Prostate gland (tissue), 2 donors: ENCODE measurements at regions not wholly inside any gene's neighbourhood (a gene's known extent, or its start where the extent isn't known, plus 50 kb on each side); places are given as distances from the start of the nearest gene placed in this dataset.

Experiments used
- DNase-seq: peaks from one replicate; pipeline ENCODE4 v3.0.0-alpha.2; 2019; ENCODE audit warnings: low spot score
- H3K27ac ChIP-seq, 2 donors: fragments of 200-600 bp; sonication (generic); 2 replicates each; pipeline ENCODE4 v1.5.1; 2017 to 2019
- H3K27me3 ChIP-seq: fragments of 200-600 bp; sonication (generic); replicated peaks from 2 replicates; pipeline ENCODE4 v1.5.1; 2019; ENCODE audit not compliant: insufficient read depth
- H3K36me3 ChIP-seq, 2 donors: fragments of 200-600 bp; sonication (generic); 1 replicate in 1 of 2; 2 replicates in 1 of 2; pipeline versions ENCODE4 v1.5.1 to v1.8.1; 2017 to 2019
- H3K4me1 ChIP-seq: fragments of 200-600 bp; sonication (generic); replicated peaks from 2 replicates; pipeline ENCODE4 v1.5.1; 2019
- H3K4me3 ChIP-seq, 2 donors: fragments of 200-600 bp; sonication (generic); 2 replicates each; pipeline ENCODE4 v1.5.1; 2017 to 2019
- H3K9me3 ChIP-seq: fragments of 200-600 bp; sonication (generic); 2 replicates; pipeline ENCODE4 v1.5.1; 2017
- CTCF ChIP-seq, 4 experiments: fragments of 200-600 bp in 2 of 4; fragments of 450-650 bp in 2 of 4; sonication (generic) in 2 of 4; IDR thresholded peaks; 1 replicate in 3 of 4; 2 replicates in 1 of 4; pipeline ENCODE4 v1.5.1; 2016 to 2019; ENCODE audit warnings: antibody characterized with exemption in 4 of 4, mild to moderate bottlenecking in 2 of 4, moderate library complexity in 2 of 4
- POLR2A ChIP-seq: fragments of 450-650 bp; IDR thresholded peaks from one replicate; pipeline ENCODE4 v1.6.1; 2016; ENCODE audit warnings: antibody characterized with exemption, mild to moderate bottlenecking
- POLR2AphosphoS5 ChIP-seq: sonication (generic); formaldehyde crosslinking; IDR thresholded peaks from one replicate; pipeline ENCODE4 v1.6.1; 2017; ENCODE audit warnings: antibody characterized with exemption
- WGBS: methylation state at CpG from one replicate; pipeline ENCODE4 v1.1.5; 2018; 5-methylcytosine and 5-hydroxymethylcytosine counted together
- intact Hi-C: fragments of 100-400 bp; cut with DNase I; formaldehyde crosslinking; loops from one replicate; pipeline ENCODE4 v1.14.2; 2022

GRCh38 chr2:8427211-8427610 is 254.6 kb upstream of the ID2 start:
- WGBS = 91% methylated on average over 4 of the region's 4 CpGs

GRCh38 chr2:8430628-8431027 is 251.2 kb upstream of the ID2 start:
- intact Hi-C loops = no loop called here
- H3K4me1 ChIP-seq = no peaks in the 10 kb centered on the region
- 90% methylated on average over 4 of the region's 4 CpGs for WGBS

More at GRCh38 chr2:8427211-8427610, 254.6 kb upstream of the ID2 start:
- Histone ChIP-seq H3K36me3 (no peaks in the 10 kb centered on the region), H3K4me3 (no peak overlapping the region), H3K27me3 (no peaks in the 10 kb centered on the region), H3K27ac (no peak overlapping the region), H3K4me1 (no peaks in the 10 kb centered on the region), H3K9me3 (no peaks in the 10 kb centered on the region)
- DNase-seq = no peak
- TF ChIP-seq POLR2A (no peak), CTCF (IDR thresholded peaks at IDR 0.05) (no peak), POLR2AphosphoS5 (no peak)
- intact Hi-C loops = no loop called here

GRCh38 chr2:8431446-8432125 is 250.3 kb upstream of the ID2 start:
- no peaks in the 10 kb centered on the region for H3K27me3 ChIP-seq
- no peak overlapping the region for H3K4me3 ChIP-seq
- intact Hi-C loops = no loop called here
- no peak for DNase-seq
- TF ChIP-seq POLR2AphosphoS5 (no peak), POLR2A (no peak), CTCF (IDR thresholded peaks at IDR 0.05) (no peak)
- H3K36me3 ChIP-seq = no peaks in the 10 kb centered on the region
- 62% methylated on average over 3 of the region's 3 CpGs for WGBS
- no peaks in the 10 kb centered on the region for H3K4me1 ChIP-seq
- no peaks in the 10 kb centered on the region for H3K9me3 ChIP-seq
- H3K27ac ChIP-seq = no peak overlapping the region

More at GRCh38 chr2:8430628-8431027, 251.2 kb upstream of the ID2 start:
- H3K27ac ChIP-seq = no peak overlapping the region
- H3K27me3 ChIP-seq = no peaks in the 10 kb centered on the region
- H3K36me3 ChIP-seq = no peaks in the 10 kb centered on the region
- TF ChIP-seq CTCF (IDR thresholded peaks at IDR 0.05) (no peak), POLR2AphosphoS5 (no peak), POLR2A (no peak)
- H3K9me3 ChIP-seq = no peaks in the 10 kb centered on the region
- DNase-seq = no peak
- H3K4me3 ChIP-seq = no peak overlapping the region

- H3K27ac ChIP-seq = no peak overlapping the region
- no peak for DNase-seq
- H3K27me3 ChIP-seq = no peaks in the 10 kb centered on the region
- TF ChIP-seq POLR2A = no peak
- no peak for TF ChIP-seq POLR2AphosphoS5
- TF ChIP-seq CTCF (IDR thresholded peaks at IDR 0.05) = no peak
- no peak overlapping the region for H3K4me3 ChIP-seq
- no peaks in the 10 kb centered on the region for H3K36me3 ChIP-seq
- intact Hi-C loops = no loop called here
- no peaks in the 10 kb centered on the region for H3K9me3 ChIP-seq
- no peaks in the 10 kb centered on the region for H3K4me1 ChIP-seq
- 88% methylated on average over 9 of the region's 9 CpGs for WGBS
Measured at GRCh38 chr2:8432706-8433336, 249.0 kb upstream of the ID2 start.

GRCh38 chr2:8433390-8433789 is 248.5 kb upstream of the ID2 start:
- WGBS = 100% methylated on average over 3 of the region's 3 CpGs
- H3K36me3 ChIP-seq = no peaks in the 10 kb centered on the region
- H3K27me3 ChIP-seq = no peaks in the 10 kb centered on the region
- no peak overlapping the region for H3K27ac ChIP-seq
- no peak for DNase-seq
- intact Hi-C loops = no loop called here
- H3K9me3 ChIP-seq = no peaks in the 10 kb centered on the region
- TF ChIP-seq CTCF (IDR thresholded peaks at IDR 0.05) = no peak
- no peak for TF ChIP-seq POLR2AphosphoS5
- TF ChIP-seq POLR2A = no peak
- H3K4me1 ChIP-seq = no peaks in the 10 kb centered on the region
- no peak overlapping the region for H3K4me3 ChIP-seq
